ENCODE measurements at regions not wholly inside any gene's neighbourhood (a gene's known extent, or its start where the extent isn't known, plus 50 kb on each side); places are given as distances from the start of the nearest gene placed in this dataset.

DNA sequence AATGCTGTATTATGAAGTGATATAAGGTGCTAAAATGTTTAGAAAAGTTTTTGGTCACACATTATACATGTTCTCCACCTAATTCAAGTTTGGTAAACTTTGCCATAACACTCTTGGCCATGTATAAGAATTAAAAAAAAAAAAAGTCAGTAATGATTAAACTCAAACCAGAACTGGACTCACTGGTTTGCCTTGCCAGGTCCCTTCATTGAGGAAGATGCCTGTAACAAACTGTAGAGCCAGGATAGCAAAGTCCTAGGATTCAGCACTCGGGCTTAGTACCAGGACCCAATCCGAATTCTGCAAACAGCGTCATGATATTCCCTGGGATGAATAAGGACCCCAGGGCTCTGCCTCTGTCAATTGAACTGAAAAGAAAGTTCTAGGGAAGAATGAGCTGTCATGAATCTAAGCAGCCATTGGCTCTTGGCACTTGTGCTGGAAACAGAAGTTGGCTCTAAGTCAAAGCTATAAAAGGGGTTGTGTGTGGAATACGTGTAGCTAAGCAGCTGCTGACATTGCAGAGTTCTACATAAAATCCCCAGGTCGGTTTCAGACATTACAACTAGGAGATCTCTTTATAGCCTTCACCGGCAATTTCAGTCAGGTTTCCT lies 216.9 kb downstream of the C7orf25 start:
- WGBS (ENCODE audit: low lambda C conversion rate): 3% methylated on average over 6 of the region's 6 CpGs

DNA sequence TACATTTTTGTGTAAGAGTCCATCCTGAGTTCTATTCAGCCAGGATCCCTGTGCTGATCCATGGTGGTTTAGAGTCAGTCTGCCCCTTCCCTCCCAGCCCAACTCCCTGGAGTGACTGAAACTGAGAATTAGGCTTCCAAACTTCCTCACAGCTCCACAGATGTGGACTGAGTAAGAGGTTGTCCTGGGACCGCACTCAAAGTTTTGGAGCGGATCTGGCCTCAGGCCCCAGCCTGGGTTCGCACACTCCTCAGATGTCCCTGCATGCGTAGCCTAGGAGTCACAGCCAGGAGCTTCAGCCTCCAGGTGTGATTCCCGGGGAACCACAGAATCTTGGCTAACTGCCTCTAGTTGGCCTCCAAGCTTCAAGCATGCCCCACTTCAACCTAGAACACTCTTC lies 218.1 kb downstream of the C7orf25 start:
- H3K4me2 ChIP-seq: no peak overlapping the region
- no peak for TF ChIP-seq RCOR1 (IDR thresholded peaks at IDR 0.05; ENCODE audit: low read length)
- H3K27me3 ChIP-seq (ENCODE audit: insufficient read depth): peaks cover 36% of the 10 kb centered on the region
- no peak overlapping the region for H2AFZ ChIP-seq (ENCODE audit: low read depth)
- 17% methylated on average over 5 of the region's 5 CpGs for WGBS (ENCODE audit: low lambda C conversion rate)
- DNase-seq: no peak
- ChIA-PET POLR2A (no interaction called here), CTCF (interaction anchor here (1.5 kb wide), 1 partner anchor 23 kb away, joined by 4 read pairs; no protein-coding TSS in a partner anchor)
- H3K9me2 ChIP-seq: no peaks in the 10 kb centered on the region
- no peak overlapping the region for H3K4me3 ChIP-seq (ENCODE audit: low read depth in 2 of 2, low read length in 1 of 2)
- no peaks in the 10 kb centered on the region for H3K9me3 ChIP-seq
- H3K36me3 ChIP-seq (replicated peaks in 1 of 2; ENCODE audit: control insufficient read depth in 1 of 2, insufficient read depth in 2 of 2, low read length in 1 of 2): no peaks in the 10 kb centered on the region
- H3K27ac ChIP-seq (ENCODE audit: low read depth in 2 of 2, low read length in 1 of 2): no peak overlapping the region
- H3F3A ChIP-seq (replicated peaks; ENCODE audit: insufficient read depth): no peaks in the 10 kb centered on the region
- H4K20me1 ChIP-seq (ENCODE audit: insufficient read depth): no peaks in the 10 kb centered on the region
- no peaks in the 10 kb centered on the region for H3K79me2 ChIP-seq (ENCODE audit: insufficient read depth)
- no peaks in the 10 kb centered on the region for H3K4me1 ChIP-seq (ENCODE audit: control insufficient read depth in 1 of 2, insufficient read depth in 2 of 2, low read depth in 1 of 2, low read length in 1 of 2)
- no peak overlapping the region for H3K9ac ChIP-seq

More for the DNA sequence above, 216.9 kb downstream of the C7orf25 start:
- Histone ChIP-seq H3K9me2 (no peaks in the 10 kb centered on the region), H3K36me3 (replicated peaks in 1 of 2; ENCODE audit: control insufficient read depth in 1 of 2, insufficient read depth in 2 of 2, low read length in 1 of 2) (no peaks in the 10 kb centered on the region), H3K9me3 (no peaks in the 10 kb centered on the region), H3K4me3 (ENCODE audit: low read depth in 2 of 2, low read length in 1 of 2) (no peak overlapping the region), H3K9ac (no peak overlapping the region), H2AFZ (ENCODE audit: low read depth) (no peak overlapping the region), H3K27ac (ENCODE audit: low read depth in 2 of 2, low read length in 1 of 2) (no peak overlapping the region), H4K20me1 (ENCODE audit: insufficient read depth) (no peaks in the 10 kb centered on the region), H3K4me1 (ENCODE audit: control insufficient read depth in 1 of 2, insufficient read depth in 2 of 2, low read depth in 1 of 2, low read length in 1 of 2) (no peaks in the 10 kb centered on the region), H3F3A (replicated peaks; ENCODE audit: insufficient read depth) (no peaks in the 10 kb centered on the region), H3K27me3 (ENCODE audit: insufficient read depth) (peaks cover 36% of the 10 kb centered on the region), H3K79me2 (ENCODE audit: insufficient read depth) (no peaks in the 10 kb centered on the region), H3K4me2 (no peak overlapping the region)
- CTCF ChIA-PET: interaction anchor here (1.0 kb wide), 1 partner anchor 26 kb away, joined by 3 read pairs; no protein-coding TSS in a partner anchor
- POLR2A ChIA-PET: no interaction called here
- TF ChIP-seq GABPA (IDR thresholded peaks at IDR 0.05; ENCODE audit: low read depth) (no peak), JUND (IDR thresholded peaks at IDR 0.05) (no peak), NFIC (IDR thresholded peaks at IDR 0.05; ENCODE audit: borderline replicate concordance) (no peak), EZH2phosphoT487 (IDR thresholded peaks at IDR 0.05; ENCODE audit: borderline replicate concordance, low read depth) (no peak), TEAD4 (IDR thresholded peaks at IDR 0.05; ENCODE audit: borderline replicate concordance, insufficient read depth) (no peak), RFX5 (IDR thresholded peaks at IDR 0.05; ENCODE audit: low read length) (no peak), TAF1 (IDR thresholded peaks at IDR 0.05; ENCODE audit: borderline replicate concordance, low read depth, low read length) (no peak), RAD21 (IDR thresholded peaks at IDR 0.05; ENCODE audit: low read length) (no peak), SMC3 (IDR thresholded peaks at IDR 0.05; ENCODE audit: low read depth, low read length) (no peak), POLR2AphosphoS5 (IDR thresholded peaks at IDR 0.05; ENCODE audit: low read depth, low read length) (no peak), RXRA (IDR thresholded peaks at IDR 0.05; ENCODE audit: borderline replicate concordance, low read depth) (no peak), CHD2 (IDR thresholded peaks at IDR 0.05; ENCODE audit: low read length, partially characterized antibody) (no peak)
- TF ChIP-seq, protein P1, sequence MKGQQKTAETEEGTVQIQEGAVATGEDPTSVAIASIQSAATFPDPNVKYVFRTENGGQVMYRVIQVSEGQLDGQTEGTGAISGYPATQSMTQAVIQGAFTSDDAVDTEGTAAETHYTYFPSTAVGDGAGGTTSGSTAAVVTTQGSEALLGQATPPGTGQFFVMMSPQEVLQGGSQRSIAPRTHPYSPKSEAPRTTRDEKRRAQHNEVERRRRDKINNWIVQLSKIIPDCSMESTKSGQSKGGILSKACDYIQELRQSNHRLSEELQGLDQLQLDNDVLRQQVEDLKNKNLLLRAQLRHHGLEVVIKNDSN (IDR thresholded peaks at IDR 0.05; ENCODE audit: borderline replicate concordance, low read depth): no peak
- no peak for DNase-seq

All from SK-N-SH (cell line).